COLO668 (cell line): ENCODE measurements at regions not wholly inside any gene's neighbourhood (a gene's known extent, or its start where the extent isn't known, plus 50 kb on each side); places are given as distances from the start of the nearest gene placed in this dataset.
"Not testable (repeated sequence)": the region's sequence is repeated elsewhere in the genome, so short reads cannot be mapped to it uniquely, and the experiment has no call there.

Experiments
- DNase-seq: peaks from one replicate; lab custom pipeline; 2025; ENCODE audit not compliant: unreplicated experiment; lab: John Stamatoyannopoulos, UW

GRCh38 chr2:117341690-117342089, 472.8 kb upstream of the DDX18 start:
- DNase-seq, result no peak

- no peak for DNase-seq
Measured at GRCh38 chr2:117342415-117342814, 472.1 kb upstream of the DDX18 start.

GRCh38 chr2:117349687-117350086, 464.8 kb upstream of the DDX18 start:
- no peak for DNase-seq

GRCh38 chr2:117351396-117351795, 463.1 kb upstream of the DDX18 start:
- DNase-seq, result no peak

- no peak for DNase-seq
Measured at GRCh38 chr2:117359266-117359914, 455.1 kb upstream of the DDX18 start.

- no peak for DNase-seq
Measured at GRCh38 chr2:117360586-117360985, 453.9 kb upstream of the DDX18 start.

DNA sequence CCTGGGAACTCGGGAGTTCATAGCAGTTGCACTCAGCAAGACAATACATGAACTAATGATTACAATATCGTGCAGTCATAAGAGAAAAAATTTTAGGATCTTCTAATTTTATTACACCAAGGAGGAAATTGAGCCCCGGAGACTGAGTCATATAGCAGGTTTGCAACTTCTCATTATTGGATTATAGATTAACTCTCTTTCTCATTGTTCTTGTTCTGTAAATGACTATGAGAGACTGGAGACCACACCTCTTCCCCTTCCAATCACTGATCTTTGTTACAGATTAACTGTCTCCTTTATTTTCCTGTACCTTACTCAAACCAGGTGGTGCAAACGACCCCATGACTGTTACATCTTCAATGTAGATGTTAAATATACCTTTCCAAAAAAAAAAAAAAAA, 435.8 kb upstream of the DDX18 start:
- DNase-seq, result no peak

- DNase-seq, result no peak
Measured at GRCh38 chr2:117379928-117380327, 434.6 kb upstream of the DDX18 start.

GRCh38 chr2:117383997-117384396, 430.5 kb upstream of the DDX18 start:
- not testable (repeated sequence) for DNase-seq

- no peak for DNase-seq
Measured at GRCh38 chr2:117396161-117396560, 418.3 kb upstream of the DDX18 start.

DNA sequence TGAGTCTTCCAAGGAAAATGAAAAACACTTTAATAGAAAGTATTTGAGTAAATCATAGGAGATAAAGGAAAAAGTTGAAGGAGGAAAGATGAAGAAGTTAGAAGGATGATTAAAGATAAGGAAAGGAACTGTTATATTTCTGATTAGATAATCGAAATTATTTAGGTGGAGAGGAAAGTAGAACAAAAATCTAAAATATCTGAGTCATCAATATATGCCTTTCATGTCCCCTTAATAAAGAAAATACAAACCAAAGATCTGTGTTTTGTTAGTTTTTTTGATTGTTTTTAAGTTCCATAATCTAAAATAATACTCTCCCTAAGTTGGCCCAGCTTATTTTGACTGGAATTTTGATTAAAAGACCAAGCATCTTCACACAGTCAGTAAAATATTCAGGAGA, 412.9 kb upstream of the DDX18 start:
- DNase-seq, result no peak

DNA sequence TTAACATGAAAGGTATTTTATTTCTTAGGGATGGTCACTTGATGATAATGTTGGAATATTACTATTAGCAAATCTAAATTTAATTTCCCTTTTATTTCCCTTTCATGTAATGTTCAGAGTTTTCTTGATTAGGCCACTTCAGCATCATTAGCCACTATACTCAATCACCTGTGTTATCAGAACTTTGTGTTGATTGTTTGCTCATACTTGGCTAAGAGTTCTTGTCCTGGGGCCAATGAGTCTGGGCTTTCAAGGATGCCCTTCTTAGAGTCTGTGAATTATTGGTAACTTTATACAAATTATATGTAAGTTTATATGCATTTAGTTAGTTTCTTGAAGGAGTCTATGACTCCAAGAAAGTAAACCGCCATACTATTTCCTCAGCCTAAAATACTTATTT, 408.0 kb upstream of the DDX18 start:
- no peak for DNase-seq

DNA sequence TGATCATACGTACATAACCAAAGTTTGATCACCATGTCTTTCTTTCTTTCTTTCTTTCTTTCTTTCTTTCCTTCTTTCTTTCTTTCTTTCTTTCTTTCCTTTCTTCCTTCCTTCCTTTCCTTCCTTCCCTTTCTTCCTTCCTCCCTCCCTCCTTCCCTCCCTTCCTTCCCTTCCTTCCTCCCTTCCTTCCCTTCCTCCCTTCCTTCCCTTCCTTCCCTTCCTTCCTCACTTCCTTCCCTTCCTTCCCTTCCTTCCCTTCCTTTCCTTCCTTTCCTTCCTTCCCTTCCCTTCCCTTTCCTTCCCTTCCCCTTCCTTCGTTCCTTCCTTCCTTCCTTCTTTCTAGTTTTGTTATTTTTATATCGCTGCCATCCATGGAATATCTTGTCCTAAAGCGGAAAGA, 406.7 kb upstream of the DDX18 start:
- no peak for DNase-seq

DNA sequence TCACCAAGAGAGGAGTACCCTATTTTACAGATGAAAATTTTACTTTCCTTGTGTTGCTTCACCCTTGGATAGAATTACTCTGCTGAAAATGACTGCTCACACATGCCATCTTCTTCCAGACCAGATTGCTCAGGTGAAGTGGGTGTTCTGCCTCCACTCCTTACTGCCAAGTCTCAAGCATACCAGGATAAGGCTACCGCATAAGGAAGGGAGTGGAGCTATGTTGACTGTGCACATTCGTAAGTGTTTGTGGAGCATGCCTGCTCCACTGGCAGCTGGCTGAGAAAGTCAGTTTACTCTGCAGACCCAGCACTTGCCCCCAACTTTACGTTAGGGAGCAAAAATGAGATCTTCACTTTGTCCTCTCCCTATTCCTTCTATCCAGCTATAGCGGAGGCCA, 405.0 kb upstream of the DDX18 start:
- DNase-seq, result no peak

GRCh38 chr2:117411983-117412382, 402.5 kb upstream of the DDX18 start:
- no peak for DNase-seq

DNA sequence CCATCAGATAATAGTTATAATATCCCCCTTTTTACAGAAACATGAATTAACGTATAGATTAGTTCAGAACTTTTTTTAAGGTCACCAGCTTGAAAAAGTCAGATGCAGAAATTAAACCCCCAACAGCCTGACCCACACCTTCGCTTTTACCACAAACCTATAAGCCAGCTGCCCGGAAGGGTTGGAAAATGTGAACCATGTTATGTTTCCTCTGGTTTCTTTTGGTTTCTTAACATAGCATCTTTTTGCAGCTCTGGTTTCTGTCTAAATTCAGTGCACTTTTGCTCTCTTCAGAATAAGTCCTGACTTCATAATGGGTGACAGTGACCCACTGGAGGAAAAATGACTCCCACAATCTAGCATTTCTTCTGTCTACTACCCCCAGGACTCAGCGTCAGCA, 381.7 kb upstream of the DDX18 start:
- no peak for DNase-seq

GRCh38 chr2:117436697-117437096, 377.8 kb upstream of the DDX18 start:
- no peak for DNase-seq

GRCh38 chr2:117470311-117471095, 344.0 kb upstream of the DDX18 start:
- peak; percentile 4 for DNase-seq

DNA sequence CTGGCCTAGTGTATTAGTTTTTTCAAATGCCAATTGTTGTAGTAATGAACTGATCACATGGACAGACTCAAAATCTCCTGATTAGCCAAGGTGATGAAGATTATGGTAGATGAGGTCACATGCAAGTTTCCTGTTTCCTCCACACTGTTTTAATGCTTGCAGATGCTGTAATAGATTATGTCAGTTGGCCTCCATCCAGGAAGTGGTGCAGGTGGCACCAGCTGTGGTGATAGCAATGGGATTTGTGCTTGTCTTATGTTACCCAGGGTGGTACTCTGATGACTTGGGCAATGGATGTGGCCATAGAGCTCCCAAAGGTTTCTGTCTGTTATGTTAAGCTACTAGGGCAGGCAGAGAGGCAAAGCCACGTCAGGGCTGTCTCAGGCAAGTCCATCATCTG, 332.9 kb upstream of the DDX18 start:
- no peak for DNase-seq

DNA sequence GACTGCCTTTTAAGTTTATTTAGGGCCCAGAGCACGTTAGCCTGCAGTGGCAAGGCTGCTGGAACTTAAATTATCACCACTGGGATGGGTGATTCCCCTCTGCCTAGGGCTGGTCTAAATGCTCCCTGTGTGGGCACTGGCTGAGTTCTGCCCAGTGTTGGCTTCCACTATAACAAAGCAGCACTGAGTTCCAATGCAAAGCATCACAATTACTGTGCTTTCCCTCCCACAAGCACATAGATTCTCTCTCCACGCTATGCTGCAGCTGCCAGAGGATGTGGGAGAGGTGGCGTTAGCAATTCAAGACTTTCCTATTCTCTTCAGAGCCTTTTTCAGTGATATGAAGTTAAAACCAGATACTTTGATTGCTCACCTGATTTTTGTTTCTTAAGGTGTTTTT, 328.9 kb upstream of the DDX18 start:
- DNase-seq, result no peak

GRCh38 chr2:117486081-117486480, 328.4 kb upstream of the DDX18 start:
- no peak for DNase-seq

GRCh38 chr2:117492209-117492851, 322.2 kb upstream of the DDX18 start:
- DNase-seq, result no peak
